GM12874 (cell line): ENCODE measurements at regions not wholly inside any gene's neighbourhood (a gene's known extent, or its start where the extent isn't known, plus 50 kb on each side); places are given as distances from the start of the nearest gene placed in this dataset.

Experiments used
- CTCF ChIP-seq: IDR thresholded peaks from 2 replicates; pipeline ENCODE4 v1.5.1; 2011; ENCODE audit warnings: low read depth, mild to moderate bottlenecking, control low read depth, low read length, moderate library complexity; ENCODE audit not compliant: insufficient read depth

GRCh38 chr11:115659061-115659963, 155.1 kb upstream of the CADM1 start:
- no peak for TF ChIP-seq CTCF

GRCh38 chr11:115657586-115657985, 153.4 kb upstream of the CADM1 start:
- no peak for TF ChIP-seq CTCF

- TF ChIP-seq CTCF = no peak
Observed at GRCh38 chr11:115656669-115657068, 152.5 kb upstream of the CADM1 start.

- TF ChIP-seq CTCF = no peak
Observed at GRCh38 chr11:115656041-115656440, 151.8 kb upstream of the CADM1 start.

- no peak for TF ChIP-seq CTCF
Observed at GRCh38 chr11:115654792-115655191, 150.6 kb upstream of the CADM1 start.

- no peak for TF ChIP-seq CTCF
Observed at GRCh38 chr11:115653926-115654325, 149.7 kb upstream of the CADM1 start.

GRCh38 chr11:115653076-115653475, 148.9 kb upstream of the CADM1 start:
- TF ChIP-seq CTCF = no peak
